Mucosa of stomach (tissue), 1 donor: ENCODE measurements at regions not wholly inside any gene's neighbourhood (a gene's known extent, or its start where the extent isn't known, plus 50 kb on each side); places are given as distances from the start of the nearest gene placed in this dataset.

Experiments used
- H3K27me3 ChIP-seq: one replicate; pipeline ENCODE4 v1.7.0; 2013; ENCODE audit warnings: mild to moderate bottlenecking, low read length; ENCODE audit not compliant: control insufficient read depth, insufficient read depth
- H3K36me3 ChIP-seq: one replicate; pipeline ENCODE4 v1.7.0; 2013; ENCODE audit warnings: low read length; ENCODE audit not compliant: control insufficient read depth, insufficient read depth
- H3K4me1 ChIP-seq: one replicate; pipeline ENCODE4 v1.7.0; 2013; ENCODE audit warnings: mild to moderate bottlenecking, low read length; ENCODE audit not compliant: control insufficient read depth, insufficient read depth
- H3K4me3 ChIP-seq: one replicate; pipeline ENCODE4 v1.7.0; 2013; ENCODE audit warnings: low read length
- H3K9ac ChIP-seq: one replicate; pipeline ENCODE4 v1.7.0; 2013; ENCODE audit warnings: mild to moderate bottlenecking, low read length, moderate library complexity
- H3K9me3 ChIP-seq: one replicate; pipeline ENCODE4 v1.7.0; 2013; ENCODE audit warnings: mild to moderate bottlenecking, low read length, moderate library complexity; ENCODE audit not compliant: control insufficient read depth
- donor health status: Pancreatic carcinoma.

DNA sequence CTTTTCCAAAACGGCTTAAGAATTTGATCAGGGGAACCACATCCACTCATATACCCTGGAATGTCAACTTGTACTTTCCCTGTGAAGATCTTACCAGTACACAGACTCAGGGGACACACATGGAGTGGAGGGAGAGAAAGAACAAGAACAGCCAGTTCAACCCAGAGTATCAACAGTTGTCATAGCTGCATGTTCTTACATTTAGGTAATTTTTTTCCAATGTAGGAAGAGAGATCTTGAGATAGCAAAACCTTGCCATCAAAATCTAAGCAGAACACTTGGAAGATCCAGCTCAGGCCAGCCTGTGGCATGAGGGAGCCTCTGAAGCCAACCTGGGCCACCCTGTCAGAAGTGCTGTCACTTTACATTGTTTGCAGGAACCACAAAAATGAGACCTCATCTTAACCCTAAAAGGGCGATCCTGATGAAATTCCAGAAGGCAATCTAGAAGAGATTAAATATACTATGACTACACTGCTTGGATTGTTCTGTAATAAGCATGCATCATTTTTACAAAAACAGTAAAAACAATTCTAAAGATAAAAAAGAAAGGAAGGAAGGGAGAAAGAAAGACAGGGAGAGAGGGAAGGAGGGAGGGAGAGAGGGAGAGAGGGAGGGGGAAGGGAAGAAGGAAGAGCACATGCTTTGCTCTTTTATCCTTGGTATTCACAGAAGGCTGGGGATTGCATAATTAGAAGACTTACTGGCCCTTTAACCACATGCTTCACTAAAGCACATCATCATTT, 124.7 kb upstream of the TCF21 start:
- Histone ChIP-seq H3K9me3 (no peaks in the 10 kb centered on the region), H3K4me1 (no peaks in the 10 kb centered on the region), H3K27me3 (no peaks in the 10 kb centered on the region), H3K36me3 (no peaks in the 10 kb centered on the region), H3K4me3 (no peak overlapping the region), H3K9ac (no peak overlapping the region)

DNA sequence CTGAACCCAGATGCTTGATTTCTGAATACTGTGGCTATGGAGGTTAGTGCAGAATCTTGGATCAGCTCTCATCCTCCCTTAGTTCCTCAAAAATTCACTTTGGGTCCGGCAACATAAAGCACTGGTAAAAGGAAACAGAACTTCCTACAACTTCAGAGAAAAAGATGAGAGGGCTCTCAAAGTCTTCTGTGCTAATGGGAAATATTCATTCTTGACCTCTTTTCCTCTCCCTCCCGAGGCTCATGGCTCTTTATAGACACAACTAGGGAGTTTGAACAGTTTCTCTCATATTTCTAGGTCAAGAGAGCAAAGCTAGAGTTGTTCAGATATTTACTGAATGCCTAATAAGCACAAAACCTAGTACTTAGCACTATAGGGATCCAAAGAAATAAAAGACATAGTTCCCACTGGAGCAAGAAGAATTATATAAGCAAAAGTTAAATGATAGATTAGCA, 124.1 kb upstream of the TCF21 start:
- Histone ChIP-seq H3K36me3 (no peaks in the 10 kb centered on the region), H3K4me3 (no peak overlapping the region), H3K9ac (no peak overlapping the region), H3K9me3 (no peaks in the 10 kb centered on the region), H3K4me1 (no peaks in the 10 kb centered on the region), H3K27me3 (no peaks in the 10 kb centered on the region)

DNA sequence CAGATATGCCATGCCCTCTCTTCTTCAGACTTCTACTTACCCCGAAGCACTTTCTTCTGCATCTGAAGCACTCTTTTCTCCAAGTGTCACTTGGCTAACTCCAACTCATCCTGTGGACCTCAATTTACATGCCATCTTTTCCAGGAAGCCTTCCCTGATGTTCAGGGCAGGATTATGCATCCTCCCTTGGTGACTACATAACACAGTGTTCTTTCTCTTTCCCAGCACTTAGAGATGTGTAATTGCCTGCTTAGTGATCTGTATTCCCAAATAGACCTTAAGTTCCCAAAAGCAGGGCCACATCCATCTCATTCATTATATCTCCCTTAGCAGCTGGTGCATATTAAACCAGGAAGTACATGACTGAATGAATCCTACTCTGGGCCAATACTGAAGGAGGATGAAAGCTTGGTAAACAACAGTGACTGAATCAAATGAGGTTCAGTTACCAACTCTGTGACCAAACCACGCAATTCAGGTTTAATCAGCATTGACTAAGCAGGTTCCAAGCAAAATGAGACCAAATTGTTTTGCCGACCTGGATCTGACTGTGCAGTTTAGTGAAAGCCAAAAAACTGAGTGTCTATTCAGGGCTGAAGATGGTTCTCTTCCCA, 121.4 kb upstream of the TCF21 start:
- H3K27me3 ChIP-seq: no peaks in the 10 kb centered on the region
- H3K9ac ChIP-seq: no peak overlapping the region
- no peaks in the 10 kb centered on the region for H3K4me1 ChIP-seq
- no peaks in the 10 kb centered on the region for H3K9me3 ChIP-seq
- no peak overlapping the region for H3K4me3 ChIP-seq
- H3K36me3 ChIP-seq: no peaks in the 10 kb centered on the region

DNA sequence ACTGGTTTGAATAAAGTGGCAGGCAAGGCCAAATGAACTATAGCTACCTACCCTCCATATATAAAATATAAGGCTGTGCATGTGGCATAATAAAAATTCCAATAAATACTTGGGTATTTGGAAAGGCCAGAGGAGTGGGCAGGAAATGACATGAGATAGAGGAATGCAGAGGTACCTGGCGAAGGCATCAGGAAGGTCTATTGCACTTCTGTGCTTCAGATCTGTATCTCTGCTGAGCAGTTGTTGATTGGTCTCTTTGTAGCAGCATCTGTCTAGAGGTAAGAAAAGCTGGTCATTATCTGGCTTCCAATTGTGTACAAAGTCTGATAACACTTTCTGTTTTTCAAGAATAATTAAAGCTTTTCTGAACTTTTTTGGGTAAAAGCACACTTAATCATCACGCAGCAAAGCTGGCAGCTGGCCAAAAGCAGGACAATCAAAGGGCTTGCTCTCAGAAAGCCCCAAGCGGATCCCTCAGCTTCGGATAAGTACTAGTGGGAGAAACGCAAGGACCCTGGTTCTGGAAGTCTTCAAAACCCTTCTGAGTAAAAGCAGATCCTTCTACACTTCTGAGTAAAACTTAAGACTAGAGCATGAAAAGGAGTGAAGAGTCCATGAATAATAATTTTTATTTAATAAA, 120.1 kb upstream of the TCF21 start:
- H3K4me3 ChIP-seq: no peak overlapping the region
- H3K9ac ChIP-seq: no peak overlapping the region
- no peaks in the 10 kb centered on the region for H3K4me1 ChIP-seq
- H3K36me3 ChIP-seq: no peaks in the 10 kb centered on the region
- H3K9me3 ChIP-seq: no peaks in the 10 kb centered on the region
- no peaks in the 10 kb centered on the region for H3K27me3 ChIP-seq

DNA sequence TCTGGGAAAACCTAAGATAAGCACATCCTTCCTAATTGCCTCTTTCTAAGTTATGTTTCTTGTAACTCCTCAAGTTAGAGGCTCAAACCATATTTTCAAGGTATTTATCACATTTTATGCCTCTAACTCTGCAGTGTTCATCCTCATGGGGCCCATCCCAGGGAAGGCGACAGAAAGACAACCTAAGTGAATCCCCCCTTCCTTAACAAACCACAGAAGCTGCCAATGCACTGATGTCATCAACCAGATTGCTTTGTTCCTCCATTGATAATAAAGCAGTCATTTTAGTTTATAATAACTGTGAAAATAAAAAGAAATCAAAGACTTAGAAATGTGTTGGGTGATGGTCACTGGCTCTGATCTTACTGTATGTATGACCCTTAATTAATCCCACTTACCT, 119.5 kb upstream of the TCF21 start:
- no peaks in the 10 kb centered on the region for H3K27me3 ChIP-seq
- H3K9ac ChIP-seq: no peak overlapping the region
- no peak overlapping the region for H3K4me3 ChIP-seq
- H3K4me1 ChIP-seq: no peaks in the 10 kb centered on the region
- no peaks in the 10 kb centered on the region for H3K36me3 ChIP-seq
- H3K9me3 ChIP-seq: no peaks in the 10 kb centered on the region

DNA sequence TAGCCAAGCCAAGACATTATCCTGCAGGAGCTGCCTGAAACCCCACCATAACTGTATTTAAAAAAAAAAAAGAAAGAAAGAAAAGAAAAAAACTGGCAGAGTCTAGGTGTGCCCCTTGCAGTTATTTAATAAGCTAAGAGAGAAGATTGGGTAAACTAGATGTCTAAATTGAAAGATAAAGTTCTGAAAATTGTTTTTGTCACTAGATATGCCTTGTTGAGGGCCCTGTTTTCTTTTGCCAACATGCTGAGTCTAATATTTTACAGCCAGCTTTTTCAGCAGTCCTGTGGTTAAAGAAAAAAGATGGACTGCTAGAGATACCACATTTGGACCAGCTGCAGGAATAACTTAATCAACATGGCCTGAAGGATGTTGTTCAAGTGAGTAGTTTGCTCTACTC, 116.3 kb upstream of the TCF21 start:
- H3K36me3 ChIP-seq: no peaks in the 10 kb centered on the region

DNA sequence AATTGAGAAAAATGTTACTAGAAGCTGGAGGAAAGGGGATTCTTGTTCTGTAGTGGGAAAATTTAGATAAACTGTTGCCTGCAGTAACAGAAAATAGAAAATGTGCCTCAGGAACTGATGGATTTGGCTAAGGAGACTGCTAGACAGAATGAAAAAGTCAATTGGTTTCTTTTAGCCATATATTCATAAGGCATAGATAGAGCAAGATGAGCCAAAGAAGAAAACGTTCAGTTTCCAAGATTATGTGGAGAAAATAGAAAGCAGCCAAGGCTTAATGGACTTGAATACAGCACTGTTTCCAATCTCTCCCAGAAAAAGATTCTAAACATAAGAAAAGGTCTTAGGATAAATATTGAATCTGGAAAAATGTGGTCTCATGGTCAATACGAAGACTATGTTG, 115.1 kb upstream of the TCF21 start:
- Histone ChIP-seq H3K36me3 (no peaks in the 10 kb centered on the region), H3K27me3 (no peaks in the 10 kb centered on the region), H3K9me3 (no peaks in the 10 kb centered on the region), H3K9ac (no peak overlapping the region), H3K4me3 (no peak overlapping the region), H3K4me1 (no peaks in the 10 kb centered on the region)

More for the DNA sequence above, 116.3 kb upstream of the TCF21 start:
- Histone ChIP-seq H3K4me3 (no peak overlapping the region), H3K4me1 (no peaks in the 10 kb centered on the region), H3K9me3 (no peaks in the 10 kb centered on the region), H3K9ac (no peak overlapping the region), H3K27me3 (no peaks in the 10 kb centered on the region)

DNA sequence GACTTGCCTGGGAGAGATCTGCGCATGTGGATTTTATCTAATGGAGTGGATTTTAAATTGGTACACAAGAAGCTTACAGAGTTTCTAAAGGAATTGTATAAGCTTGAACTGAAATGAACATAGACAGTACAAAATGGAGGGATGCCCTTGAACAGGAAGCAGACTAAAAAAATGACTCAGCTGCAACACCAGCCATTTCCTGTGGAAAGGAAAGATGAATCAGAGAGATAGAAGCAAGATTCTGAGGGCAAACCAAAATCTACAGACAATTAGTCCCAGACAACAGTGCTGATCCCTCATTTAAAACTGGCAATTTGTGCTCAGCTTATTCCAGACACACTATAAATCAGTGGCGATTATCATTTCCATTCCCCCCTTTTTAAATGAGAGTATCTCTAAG, 114.6 kb upstream of the TCF21 start:
- Histone ChIP-seq H3K9me3 (no peaks in the 10 kb centered on the region), H3K36me3 (no peaks in the 10 kb centered on the region), H3K27me3 (no peaks in the 10 kb centered on the region), H3K4me1 (no peaks in the 10 kb centered on the region), H3K9ac (no peak overlapping the region), H3K4me3 (no peak overlapping the region)

DNA sequence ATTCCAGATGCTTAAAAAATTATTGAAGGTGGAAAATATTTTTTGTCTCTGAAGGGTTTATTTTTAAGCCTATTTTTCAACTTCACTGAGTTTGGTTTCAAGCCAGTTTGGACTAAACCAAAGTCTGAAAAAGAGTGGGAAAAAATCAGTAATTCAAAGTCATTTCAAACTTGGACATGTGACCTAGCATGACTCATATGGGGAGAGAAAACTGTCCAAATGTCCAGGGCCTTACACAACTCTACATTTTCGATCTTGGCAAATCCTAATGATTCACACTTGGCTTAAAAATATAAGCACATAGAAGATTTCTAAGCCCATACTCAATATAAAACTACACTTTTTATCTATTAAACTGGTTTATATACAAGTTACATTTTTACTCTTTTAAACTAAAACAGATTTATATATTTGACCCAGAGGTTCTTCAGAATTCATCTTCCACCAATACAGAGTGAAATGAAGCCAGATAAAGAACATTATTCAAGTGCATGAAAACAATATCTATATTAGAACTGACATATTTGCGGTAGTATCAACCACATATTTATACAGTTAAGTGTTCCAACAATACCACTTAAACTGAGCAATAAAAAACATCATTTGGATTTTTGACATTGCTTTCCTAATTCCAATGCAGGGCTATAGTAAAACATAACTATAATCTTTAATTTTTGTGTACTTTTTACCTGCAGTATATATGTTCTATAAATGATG, 110.3 kb upstream of the TCF21 start:
- H3K4me1 ChIP-seq: no peaks in the 10 kb centered on the region
- H3K27me3 ChIP-seq: no peaks in the 10 kb centered on the region
- no peaks in the 10 kb centered on the region for H3K36me3 ChIP-seq
- no peak overlapping the region for H3K9ac ChIP-seq
- no peak overlapping the region for H3K4me3 ChIP-seq
- H3K9me3 ChIP-seq: no peaks in the 10 kb centered on the region

DNA sequence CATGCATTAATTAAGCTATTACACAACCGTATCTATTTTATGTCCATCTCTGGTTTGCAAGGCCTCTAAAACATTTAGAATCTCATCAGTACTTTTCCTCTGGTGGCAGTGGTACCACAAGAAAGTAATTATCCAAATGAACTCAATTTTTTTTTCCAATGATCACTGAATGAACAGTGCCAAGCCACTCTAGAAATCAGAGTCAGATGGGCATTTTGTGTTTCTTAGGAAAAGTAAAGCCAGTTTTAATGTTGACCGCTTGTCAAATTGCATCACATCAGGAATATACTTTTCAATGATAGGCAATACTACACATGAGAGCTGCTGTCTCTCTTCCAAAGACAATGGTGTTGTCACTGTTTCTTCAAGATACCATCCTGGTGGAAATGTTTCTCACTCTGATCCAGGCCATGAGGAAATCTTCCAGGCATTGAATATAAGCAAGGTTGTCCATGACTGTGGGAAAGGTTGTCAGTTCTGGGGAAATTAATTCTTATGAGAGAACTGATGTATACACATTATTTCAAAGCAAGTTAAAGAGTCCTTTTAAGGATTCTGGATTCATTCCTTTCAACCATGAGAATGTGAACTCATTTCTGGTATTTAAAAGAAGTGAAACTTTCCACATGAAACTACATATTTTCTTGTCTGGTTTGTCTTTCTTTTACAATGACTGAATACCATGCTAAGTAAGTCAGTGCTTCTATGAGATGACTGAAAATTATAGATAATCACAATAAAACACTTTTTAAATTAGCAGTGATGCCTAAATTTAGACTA, 108.8 kb upstream of the TCF21 start:
- H3K27me3 ChIP-seq: no peaks in the 10 kb centered on the region
- no peaks in the 10 kb centered on the region for H3K4me1 ChIP-seq
- no peak overlapping the region for H3K4me3 ChIP-seq
- no peaks in the 10 kb centered on the region for H3K9me3 ChIP-seq
- no peaks in the 10 kb centered on the region for H3K36me3 ChIP-seq
- H3K9ac ChIP-seq: no peak overlapping the region

DNA sequence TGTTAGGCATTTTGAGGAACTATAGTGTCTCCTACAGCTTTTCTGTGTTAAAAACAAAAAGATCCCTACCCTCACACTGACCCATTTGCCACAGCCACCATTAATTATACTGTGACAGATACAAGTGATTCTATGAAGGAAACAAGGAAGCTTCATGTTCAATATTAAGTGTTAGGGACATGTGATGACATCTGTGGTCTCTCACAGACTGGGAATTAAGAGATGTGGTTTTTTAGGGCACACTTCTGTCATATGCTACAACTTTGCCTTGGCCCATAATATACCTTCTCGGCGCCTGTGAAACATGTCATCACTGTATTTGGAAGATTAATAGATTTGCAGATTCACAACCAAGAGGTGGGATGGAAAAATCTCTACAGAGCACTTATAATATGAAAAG, 102.9 kb upstream of the TCF21 start:
- Histone ChIP-seq H3K9me3 (no peaks in the 10 kb centered on the region), H3K4me1 (no peaks in the 10 kb centered on the region), H3K4me3 (no peak overlapping the region), H3K9ac (no peak overlapping the region), H3K36me3 (no peaks in the 10 kb centered on the region), H3K27me3 (no peaks in the 10 kb centered on the region)
